HUES48 (cell line): ENCODE measurements at regions not wholly inside any gene's neighbourhood (a gene's known extent, or its start where the extent isn't known, plus 50 kb on each side); places are given as distances from the start of the nearest gene placed in this dataset.
"Not testable (repeated sequence)": the region's sequence is repeated elsewhere in the genome, so short reads cannot be mapped to it uniquely, and the experiment has no call there.

Experiments used
- H3K27ac ChIP-seq: one replicate; pipeline ENCODE4 v1.7.0; 2013; ENCODE audit warnings: low read depth, low read length, inconsistent platforms
- H3K27me3 ChIP-seq: 2 replicates; pipeline ENCODE4 v1.6.1; 2013; ENCODE audit warnings: mild to moderate bottlenecking, low read length; ENCODE audit not compliant: control insufficient read depth, insufficient read depth
- H3K36me3 ChIP-seq: 2 replicates; pipeline ENCODE4 v1.6.1; 2013; ENCODE audit warnings: low read length; ENCODE audit not compliant: control insufficient read depth, insufficient read depth
- H3K4me1 ChIP-seq: 2 replicates; pipeline ENCODE4 v1.6.1; 2013; ENCODE audit warnings: mild to moderate bottlenecking, low read length; ENCODE audit not compliant: control insufficient read depth, insufficient read depth
- H3K4me3 ChIP-seq: 2 replicates; pipeline ENCODE4 v1.5.1; 2013; ENCODE audit warnings: mild to moderate bottlenecking, low read depth, low read length
- H3K9ac ChIP-seq: 2 replicates; pipeline ENCODE4 v1.6.1; 2013; ENCODE audit warnings: mild to moderate bottlenecking, low read depth, low read length, moderate library complexity
- H3K9me3 ChIP-seq: 2 replicates; pipeline ENCODE4 v1.6.1; 2013; ENCODE audit warnings: low read length; ENCODE audit not compliant: control insufficient read depth, insufficient read depth

DNA sequence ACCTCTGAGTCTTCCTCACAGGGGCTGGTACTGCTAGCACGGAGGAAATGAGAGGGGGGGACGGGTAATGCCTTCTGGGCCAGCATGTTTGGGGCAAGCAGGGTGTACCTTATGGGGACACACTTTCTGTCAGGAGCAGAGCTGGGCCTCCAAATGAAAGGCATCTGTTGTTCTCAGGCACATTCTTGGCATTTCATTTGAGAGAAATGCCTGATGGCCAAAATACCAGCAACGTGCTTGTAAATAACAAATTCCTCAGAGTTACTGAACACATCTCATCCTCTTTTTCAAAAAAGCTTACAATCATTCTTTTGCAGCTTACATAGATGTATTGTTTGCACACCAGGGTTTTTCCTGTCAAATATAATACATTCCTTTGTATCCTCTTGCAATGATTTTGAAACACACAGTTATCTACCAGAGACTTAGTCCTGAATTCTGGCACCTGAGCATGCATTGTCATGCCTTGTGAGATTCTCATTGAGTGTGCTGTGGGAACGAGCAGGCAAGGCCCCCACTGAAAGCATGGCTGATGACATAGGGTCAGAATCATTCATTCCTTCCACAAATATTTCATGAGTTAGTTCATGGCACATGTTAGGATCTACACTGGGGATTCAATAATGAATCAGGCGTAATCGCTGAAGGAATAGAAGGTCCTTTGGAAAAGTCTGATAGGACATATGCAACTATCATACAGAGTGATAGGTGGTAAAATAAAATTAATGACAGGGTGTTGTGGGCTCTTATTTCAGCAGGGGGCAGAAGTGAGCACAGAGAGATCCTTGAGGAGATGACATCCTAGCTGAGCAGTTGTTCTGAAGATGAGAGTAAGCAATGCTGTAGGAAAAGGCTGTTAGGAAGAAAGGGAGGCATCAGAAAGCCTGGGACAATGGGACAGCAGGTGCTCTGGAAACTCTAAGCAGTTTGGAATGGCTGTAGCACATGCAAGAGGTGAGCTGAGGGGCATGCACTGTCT, 260.9 kb upstream of the TUT7 start:
- Histone ChIP-seq H3K9ac (no peak overlapping the region), H3K36me3 (no peaks in the 10 kb centered on the region), H3K4me1 (peaks cover 7% of the 10 kb centered on the region; the same call in 1 of the 2 replicates), H3K9me3 (no peaks in the 10 kb centered on the region), H3K27me3 (no peaks in the 10 kb centered on the region), H3K4me3 (no peak overlapping the region), H3K27ac (peak overlapping the region; percentile 59)

DNA sequence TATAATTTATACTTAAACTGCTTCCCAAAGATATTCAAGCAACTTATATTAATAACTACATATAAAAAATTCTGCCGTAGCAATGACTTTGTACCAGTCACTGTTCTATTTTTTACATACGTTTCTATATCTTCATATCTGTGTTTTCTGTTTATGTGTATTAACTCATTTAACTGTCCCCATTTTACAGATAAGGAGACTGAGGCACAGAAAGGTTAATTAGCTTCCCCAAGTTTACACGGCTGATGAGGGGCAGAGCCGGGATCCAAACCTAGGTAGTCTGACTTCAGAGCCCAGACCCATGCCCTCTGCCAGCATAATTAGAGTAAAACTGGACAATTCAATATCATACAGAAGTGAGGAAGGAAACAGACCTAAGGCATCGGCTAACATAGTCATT, 259.7 kb upstream of the TUT7 start:
- no peak overlapping the region for H3K4me3 ChIP-seq
- no peak overlapping the region for H3K27ac ChIP-seq
- H3K27me3 ChIP-seq, result no peaks in the 10 kb centered on the region
- H3K36me3 ChIP-seq, result no peaks in the 10 kb centered on the region
- peaks cover 7% of the 10 kb centered on the region; the same call in 1 of the 2 replicates for H3K4me1 ChIP-seq
- H3K9ac ChIP-seq, result no peak overlapping the region
- H3K9me3 ChIP-seq, result no peaks in the 10 kb centered on the region

DNA sequence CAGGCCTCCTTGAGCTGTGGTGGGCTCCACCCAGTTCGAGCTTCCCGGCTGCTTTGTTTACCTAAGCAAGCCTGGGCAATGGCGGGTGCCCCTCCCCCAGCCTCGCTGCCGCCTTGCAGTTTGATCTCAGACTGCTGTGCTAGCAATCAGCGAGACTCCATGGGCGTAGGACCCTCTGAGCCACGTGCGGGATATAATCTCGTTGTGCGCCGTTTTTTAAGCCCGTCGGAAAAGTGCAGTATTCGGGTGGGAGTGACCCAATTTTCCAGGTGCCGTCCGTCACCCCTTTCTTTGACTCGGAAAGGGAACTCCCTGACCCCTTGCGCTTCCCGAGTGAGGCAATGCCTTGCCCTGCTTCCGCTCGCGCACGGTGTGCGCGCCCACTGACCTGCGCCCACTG, 257.3 kb upstream of the TUT7 start:
- H3K27ac ChIP-seq, H3K4me1 ChIP-seq, H3K36me3 ChIP-seq, H3K9me3 ChIP-seq, H3K27me3 ChIP-seq: not testable (repeated sequence)
- peak overlapping the region; percentile 54 for H3K4me3 ChIP-seq
- H3K9ac ChIP-seq, result peak overlapping the region; percentile 40; the same call in 1 of the 2 replicates

DNA sequence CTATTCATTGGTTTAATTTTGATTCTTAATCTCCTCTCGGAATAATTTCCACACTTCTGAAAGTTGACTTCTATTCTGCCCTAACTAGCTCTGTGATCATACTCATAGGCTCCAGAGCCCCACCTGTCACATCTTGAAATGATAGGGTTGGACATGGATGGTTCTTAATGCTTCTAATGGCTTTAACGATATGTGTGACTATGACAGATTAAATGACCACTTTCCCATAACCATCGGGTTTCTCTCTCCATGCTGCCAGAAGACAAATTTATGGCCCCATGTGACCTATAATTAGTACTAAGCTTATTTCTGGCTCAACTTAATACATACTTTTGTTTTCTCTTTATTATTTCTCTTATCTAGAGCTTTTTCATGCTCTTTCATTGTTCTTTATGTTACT, 251.1 kb upstream of the TUT7 start:
- Histone ChIP-seq H3K27me3 (no peaks in the 10 kb centered on the region), H3K27ac (no peak overlapping the region), H3K4me1 (peaks cover 23% of the 10 kb centered on the region), H3K4me3 (no peak overlapping the region), H3K9ac (no peak overlapping the region), H3K9me3 (no peaks in the 10 kb centered on the region), H3K36me3 (no peaks in the 10 kb centered on the region)

DNA sequence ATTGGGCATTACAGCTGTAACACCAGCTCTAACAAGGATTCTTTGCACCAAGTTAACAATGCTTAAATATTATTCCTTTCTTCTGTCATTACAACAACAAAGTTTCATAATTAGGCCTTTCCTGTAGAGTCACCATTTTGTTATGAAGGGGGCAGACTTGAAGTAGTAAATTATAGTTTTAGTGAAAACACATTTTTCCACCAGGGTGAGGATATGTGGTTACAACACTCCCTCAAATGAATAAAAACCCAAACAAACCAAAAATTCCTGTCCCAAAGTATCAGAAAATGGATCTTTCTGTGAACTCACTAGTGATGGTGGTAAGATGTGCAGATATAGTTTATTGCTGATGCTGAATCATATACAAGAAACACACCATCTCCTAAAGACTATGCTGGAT, 250.5 kb upstream of the TUT7 start:
- Histone ChIP-seq H3K4me3 (no peak overlapping the region), H3K9ac (no peak overlapping the region), H3K27me3 (no peaks in the 10 kb centered on the region), H3K4me1 (peaks cover 29% of the 10 kb centered on the region), H3K27ac (no peak overlapping the region), H3K9me3 (no peaks in the 10 kb centered on the region), H3K36me3 (no peaks in the 10 kb centered on the region)

DNA sequence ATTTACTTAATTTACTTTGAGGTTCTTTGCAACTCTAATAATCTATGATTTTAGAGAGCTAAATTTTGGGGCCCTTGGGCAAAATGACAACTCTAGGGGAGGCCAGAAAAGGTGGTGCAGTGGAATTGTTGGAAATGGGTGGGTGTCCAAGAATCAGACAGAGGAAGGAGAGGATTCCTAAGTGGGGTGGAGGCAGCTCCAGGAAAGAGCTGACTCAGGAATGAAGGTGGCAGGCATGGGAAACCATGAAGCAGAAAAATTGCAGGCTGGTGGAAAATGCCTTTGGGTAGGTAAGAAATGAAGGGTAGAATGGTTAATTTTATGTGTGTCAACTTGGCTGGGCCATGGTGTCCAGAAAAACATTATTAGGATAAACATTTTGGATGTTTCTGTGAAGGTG, 248.5 kb upstream of the TUT7 start:
- Histone ChIP-seq H3K4me1 (peaks cover 48% of the 10 kb centered on the region), H3K27me3 (no peaks in the 10 kb centered on the region), H3K27ac (no peak overlapping the region), H3K9me3 (no peaks in the 10 kb centered on the region), H3K9ac (no peak overlapping the region), H3K4me3 (no peak overlapping the region), H3K36me3 (no peaks in the 10 kb centered on the region)

DNA sequence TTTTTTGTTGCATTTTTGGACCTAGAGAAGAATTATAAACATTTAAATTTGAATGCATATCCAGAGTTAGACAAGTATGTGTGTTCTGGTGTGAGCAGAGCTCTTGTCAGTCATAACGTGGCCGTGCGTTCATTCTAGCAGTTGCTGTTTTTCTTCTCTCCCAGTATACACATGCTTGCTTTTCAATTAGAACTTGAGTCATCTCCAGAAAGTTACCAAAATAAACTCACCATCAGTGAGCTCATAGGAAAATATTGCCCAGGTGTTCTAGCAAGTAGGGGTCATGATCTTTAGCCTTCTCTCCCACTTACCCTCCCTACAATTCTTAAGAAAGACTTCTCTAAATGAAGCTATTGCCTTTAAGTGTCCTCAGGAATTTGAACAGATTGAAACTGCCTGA, 247.5 kb upstream of the TUT7 start:
- Histone ChIP-seq H3K9ac (no peak overlapping the region), H3K36me3 (no peaks in the 10 kb centered on the region), H3K4me3 (no peak overlapping the region), H3K27me3 (no peaks in the 10 kb centered on the region), H3K27ac (no peak overlapping the region), H3K9me3 (no peaks in the 10 kb centered on the region), H3K4me1 (peaks cover 48% of the 10 kb centered on the region)

DNA sequence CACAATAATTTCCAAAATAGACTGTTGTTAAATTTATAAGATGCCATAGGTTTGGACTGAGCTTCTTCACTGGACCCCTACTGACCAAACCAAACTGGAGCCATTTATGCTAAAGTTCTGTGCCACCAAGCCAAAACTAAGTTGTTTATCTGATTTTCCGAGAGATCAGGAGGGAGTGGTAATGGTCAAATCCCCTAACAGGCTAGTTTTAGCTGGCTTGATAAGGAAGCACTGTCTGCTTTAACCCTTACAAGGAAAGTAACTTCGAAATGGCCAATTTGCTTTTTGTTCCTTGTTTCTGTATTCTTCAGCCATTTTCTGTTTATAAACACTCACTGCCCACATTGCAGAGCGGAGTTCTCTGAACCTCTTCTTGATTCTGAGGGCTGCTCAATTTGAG, 246.8 kb upstream of the TUT7 start:
- no peaks in the 10 kb centered on the region for H3K27me3 ChIP-seq
- H3K4me1 ChIP-seq, result peaks cover 48% of the 10 kb centered on the region
- H3K36me3 ChIP-seq, result no peaks in the 10 kb centered on the region
- no peak overlapping the region for H3K4me3 ChIP-seq
- no peak overlapping the region for H3K9ac ChIP-seq
- no peaks in the 10 kb centered on the region for H3K9me3 ChIP-seq
- H3K27ac ChIP-seq, result no peak overlapping the region

DNA sequence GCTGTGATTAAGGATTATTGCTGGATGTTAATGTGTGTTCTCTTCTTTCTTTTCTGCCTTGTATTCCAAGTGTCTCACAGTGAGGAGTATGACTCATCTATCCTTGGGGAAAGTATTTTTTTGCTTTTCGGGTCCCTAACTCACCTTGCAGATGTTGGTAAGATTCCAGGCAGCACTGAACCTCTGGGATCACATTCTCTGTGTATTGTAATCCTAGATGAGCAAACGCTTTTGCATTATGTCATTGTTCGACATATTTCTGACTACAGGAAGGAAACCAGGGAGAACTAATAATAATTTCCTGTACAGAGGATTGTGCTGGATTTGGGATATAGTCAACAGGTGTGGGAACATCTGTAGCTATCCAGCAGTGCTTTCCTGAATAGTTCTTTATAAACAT, 246.1 kb upstream of the TUT7 start:
- H3K27ac ChIP-seq, result peak overlapping the region; percentile 44
- no peaks in the 10 kb centered on the region for H3K36me3 ChIP-seq
- no peak overlapping the region for H3K4me3 ChIP-seq
- H3K9ac ChIP-seq, result no peak overlapping the region
- no peaks in the 10 kb centered on the region for H3K27me3 ChIP-seq
- no peaks in the 10 kb centered on the region for H3K9me3 ChIP-seq
- H3K4me1 ChIP-seq, result peaks cover 46% of the 10 kb centered on the region

DNA sequence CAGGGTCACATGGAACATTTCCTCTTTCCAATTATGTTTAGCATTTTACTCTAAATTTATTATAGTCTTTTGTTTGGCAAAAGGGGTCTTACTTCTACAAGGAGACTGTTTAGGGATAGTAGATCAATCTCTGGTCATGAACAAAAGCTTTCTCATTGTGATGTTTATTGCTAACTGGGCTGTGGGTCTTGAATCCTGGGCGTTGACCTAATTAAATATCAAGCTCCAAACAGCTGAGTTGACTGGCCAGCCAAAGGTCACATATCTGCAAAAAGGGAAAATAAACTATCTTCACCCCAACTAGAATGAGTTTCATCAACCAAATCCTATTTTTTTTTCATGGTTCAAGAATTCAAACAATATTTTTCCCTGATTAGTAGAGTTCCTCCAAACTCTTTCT, 245.4 kb upstream of the TUT7 start:
- H3K9me3 ChIP-seq, result no peaks in the 10 kb centered on the region
- H3K27me3 ChIP-seq, result no peaks in the 10 kb centered on the region
- H3K4me1 ChIP-seq, result peaks cover 38% of the 10 kb centered on the region
- no peak overlapping the region for H3K9ac ChIP-seq
- no peak overlapping the region for H3K4me3 ChIP-seq
- H3K36me3 ChIP-seq, result no peaks in the 10 kb centered on the region
- no peak overlapping the region for H3K27ac ChIP-seq

DNA sequence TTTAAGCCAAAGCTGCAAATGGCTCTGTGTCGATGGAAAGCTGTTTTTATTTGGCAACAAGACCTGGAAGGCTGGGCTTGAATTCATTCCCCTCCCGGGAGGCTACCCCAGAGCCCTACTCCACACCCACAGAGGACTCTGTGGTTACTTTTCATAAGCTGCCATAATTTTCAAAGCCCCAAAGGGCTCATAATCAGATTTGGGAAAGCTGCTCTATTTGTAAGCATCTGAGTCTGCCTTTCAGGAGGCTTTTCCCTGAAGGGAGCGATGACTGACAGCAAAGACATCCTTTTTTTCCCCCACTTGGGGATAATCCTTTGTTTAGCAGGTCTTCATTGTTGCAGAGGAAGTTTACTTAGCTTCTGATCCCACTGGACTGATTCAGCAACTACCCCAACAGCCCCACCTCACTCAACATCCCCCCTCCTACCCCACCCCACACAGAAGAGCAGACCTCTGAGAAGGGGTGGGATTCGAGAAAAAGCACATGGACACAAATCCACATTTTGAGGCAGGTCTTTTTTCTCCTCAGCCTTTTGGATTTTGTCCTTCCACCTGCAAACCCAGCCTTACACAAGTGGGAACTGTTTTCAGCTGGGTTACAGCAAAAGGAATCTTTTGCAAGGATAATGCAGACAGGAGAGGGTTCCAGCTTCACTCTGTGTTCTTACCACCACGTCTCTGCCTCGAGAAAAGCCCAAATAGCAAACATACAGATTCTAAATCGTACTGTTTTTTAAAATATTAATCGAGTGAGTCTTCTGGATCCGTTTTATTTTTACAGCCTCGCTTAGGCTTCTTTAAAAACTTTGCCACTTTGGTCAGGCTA, 244.4 kb upstream of the TUT7 start:
- Histone ChIP-seq H3K27ac (peak overlapping the region; percentile 72), H3K36me3 (no peaks in the 10 kb centered on the region), H3K9ac (no peak overlapping the region), H3K27me3 (no peaks in the 10 kb centered on the region), H3K4me3 (no peak overlapping the region), H3K4me1 (peaks cover 38% of the 10 kb centered on the region), H3K9me3 (no peaks in the 10 kb centered on the region)
